ENCODE measurements at regions not wholly inside any gene's neighbourhood (a gene's known extent, or its start where the extent isn't known, plus 50 kb on each side); places are given as distances from the start of the nearest gene placed in this dataset.

DNA sequence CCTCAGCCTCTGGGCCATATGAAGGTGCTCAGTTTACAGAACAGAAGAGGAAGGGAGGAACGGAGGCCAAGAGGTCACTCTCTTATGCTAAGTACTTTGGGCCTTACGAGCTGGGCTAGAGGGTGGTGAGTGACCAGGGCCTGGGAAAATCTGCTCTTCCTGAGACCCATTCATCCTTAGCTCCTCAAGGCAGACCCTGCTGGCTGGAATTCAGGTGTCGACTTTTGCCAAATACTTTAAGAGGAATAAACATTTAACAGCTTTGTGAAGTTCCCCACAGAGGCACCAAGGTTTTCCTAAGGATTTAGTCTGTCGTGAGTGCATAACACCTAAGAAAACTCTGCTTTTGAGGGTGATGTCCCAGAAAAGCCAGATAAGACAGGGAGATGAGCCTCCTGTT is 129.7 kb upstream of the SIX2 start:
- ChIA-PET CTCF (no interaction called here), POLR2A (no interaction called here)
- no peak for DNase-seq (ENCODE audit: extremely low spot score)
- TF ChIP-seq L3MBTL2 (conservative IDR thresholded peaks at IDR 0.05) (no peak), SUZ12 (IDR thresholded peaks at IDR 0.05) (no peak), BHLHE40 (IDR thresholded peaks at IDR 0.05; ENCODE audit: borderline replicate concordance) (no peak), ELF4 (IDR thresholded peaks at IDR 0.05) (no peak)

GRCh38 chr2:45137966-45138695 is 128.9 kb upstream of the SIX2 start:
- ChIA-PET POLR2A (no interaction called here), CTCF (no interaction called here)
- TF ChIP-seq L3MBTL2 (conservative IDR thresholded peaks at IDR 0.05), result no peak
- no peak for TF ChIP-seq LEF1 (IDR thresholded peaks at IDR 0.05; ENCODE audit: borderline replicate concordance)
- no peak for TF ChIP-seq HDGF (IDR thresholded peaks at IDR 0.05; ENCODE audit: borderline replicate concordance)
- no peak for TF ChIP-seq SP1 (IDR thresholded peaks at IDR 0.05)
- no peak for TF ChIP-seq ARNT (IDR thresholded peaks at IDR 0.05)
- no peak for TF ChIP-seq TARDBP (IDR thresholded peaks at IDR 0.05)
- TF ChIP-seq SUZ12 (IDR thresholded peaks at IDR 0.05), result no peak
- TF ChIP-seq FOXK2 (IDR thresholded peaks at IDR 0.05), result no peak
- TF ChIP-seq, protein P1, sequence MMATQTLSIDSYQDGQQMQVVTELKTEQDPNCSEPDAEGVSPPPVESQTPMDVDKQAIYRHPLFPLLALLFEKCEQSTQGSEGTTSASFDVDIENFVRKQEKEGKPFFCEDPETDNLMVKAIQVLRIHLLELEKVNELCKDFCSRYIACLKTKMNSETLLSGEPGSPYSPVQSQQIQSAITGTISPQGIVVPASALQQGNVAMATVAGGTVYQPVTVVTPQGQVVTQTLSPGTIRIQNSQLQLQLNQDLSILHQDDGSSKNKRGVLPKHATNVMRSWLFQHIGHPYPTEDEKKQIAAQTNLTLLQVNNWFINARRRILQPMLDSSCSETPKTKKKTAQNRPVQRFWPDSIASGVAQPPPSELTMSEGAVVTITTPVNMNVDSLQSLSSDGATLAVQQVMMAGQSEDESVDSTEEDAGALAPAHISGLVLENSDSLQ (IDR thresholded peaks at IDR 0.05), result no peak
- TF ChIP-seq ELF4 (IDR thresholded peaks at IDR 0.05), result no peak
- no peak for TF ChIP-seq FOXA1 (IDR thresholded peaks at IDR 0.05)
- no peak for TF ChIP-seq BHLHE40 (IDR thresholded peaks at IDR 0.05; ENCODE audit: borderline replicate concordance)
- TF ChIP-seq CTBP1 (IDR thresholded peaks at IDR 0.05; ENCODE audit: borderline replicate concordance), result no peak
- no peak for TF ChIP-seq ZNF384 (IDR thresholded peaks at IDR 0.05)
- DNase-seq (ENCODE audit: extremely low spot score), result no peak

- ChIA-PET POLR2A (no interaction called here), CTCF (no interaction called here)
- DNase-seq (ENCODE audit: extremely low spot score), result no peak
- TF ChIP-seq TARDBP (IDR thresholded peaks at IDR 0.05), result no peak
- TF ChIP-seq HDGF (IDR thresholded peaks at IDR 0.05; ENCODE audit: borderline replicate concordance), result no peak
- no peak for TF ChIP-seq L3MBTL2 (conservative IDR thresholded peaks at IDR 0.05)
- no peak for TF ChIP-seq FOXA1 (IDR thresholded peaks at IDR 0.05)
- no peak for TF ChIP-seq NFRKB (IDR thresholded peaks at IDR 0.05)
- TF ChIP-seq, protein P1 (IDR thresholded peaks at IDR 0.05), result no peak
- TF ChIP-seq LEF1 (IDR thresholded peaks at IDR 0.05; ENCODE audit: borderline replicate concordance), result no peak
- no peak for TF ChIP-seq ARNT (IDR thresholded peaks at IDR 0.05)
- TF ChIP-seq ELF4 (IDR thresholded peaks at IDR 0.05), result no peak
- TF ChIP-seq ZNF384 (IDR thresholded peaks at IDR 0.05), result no peak
- no peak for TF ChIP-seq CTBP1 (IDR thresholded peaks at IDR 0.05; ENCODE audit: borderline replicate concordance)
- no peak for TF ChIP-seq BHLHE40 (IDR thresholded peaks at IDR 0.05; ENCODE audit: borderline replicate concordance)
- TF ChIP-seq FOXM1 (IDR thresholded peaks at IDR 0.05; ENCODE audit: borderline replicate concordance), result no peak
- TF ChIP-seq FOXK2 (IDR thresholded peaks at IDR 0.05), result no peak
- TF ChIP-seq SP1 (IDR thresholded peaks at IDR 0.05), result no peak
- TF ChIP-seq SUZ12 (IDR thresholded peaks at IDR 0.05), result no peak
Observed at GRCh38 chr2:45134726-45135125, 125.5 kb upstream of the SIX2 start.

- CTCF ChIA-PET, result no interaction called here
Observed at GRCh38 chr2:45134014-45134413, 124.8 kb upstream of the SIX2 start.

DNA sequence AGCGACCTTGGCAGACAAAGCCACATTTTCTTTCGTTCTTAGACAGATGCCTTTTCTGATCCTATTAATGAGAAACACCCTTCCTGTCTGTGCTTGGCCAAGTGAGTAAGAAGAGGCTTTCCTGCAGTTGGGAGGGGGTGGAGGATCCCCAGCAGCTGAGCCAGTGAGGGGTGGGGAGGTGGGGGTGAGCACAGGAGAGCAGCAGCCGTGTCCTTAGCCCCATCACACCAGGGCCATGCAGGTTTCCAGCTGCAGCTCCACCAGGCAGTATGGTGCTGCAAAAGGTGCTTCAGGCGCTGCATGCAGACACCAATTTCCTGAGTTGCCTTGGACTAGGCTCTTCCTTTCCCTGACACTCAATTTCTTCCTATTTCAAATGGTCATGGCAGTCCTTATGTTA is 123.3 kb upstream of the SIX2 start:
- POLR2A ChIA-PET, result no interaction called here
- CTCF ChIA-PET, result no interaction called here
- DNase-seq (ENCODE audit: extremely low spot score), result no peak
- TF ChIP-seq FOXK2 (IDR thresholded peaks at IDR 0.05) (no peak), NFRKB (IDR thresholded peaks at IDR 0.05) (no peak), LEF1 (IDR thresholded peaks at IDR 0.05; ENCODE audit: borderline replicate concordance) (no peak), ZNF384 (IDR thresholded peaks at IDR 0.05) (no peak), CTBP1 (IDR thresholded peaks at IDR 0.05; ENCODE audit: borderline replicate concordance) (no peak), FOXM1 (IDR thresholded peaks at IDR 0.05; ENCODE audit: borderline replicate concordance) (no peak), FOXA1 (IDR thresholded peaks at IDR 0.05) (no peak), ELF4 (IDR thresholded peaks at IDR 0.05) (no peak)
- TF ChIP-seq, protein P1 (IDR thresholded peaks at IDR 0.05), result no peak

More at GRCh38 chr2:45134014-45134413, 124.8 kb upstream of the SIX2 start:
- no peak for DNase-seq (ENCODE audit: extremely low spot score)
- POLR2A ChIA-PET, result no interaction called here
- TF ChIP-seq ELF4 (IDR thresholded peaks at IDR 0.05) (no peak), TARDBP (IDR thresholded peaks at IDR 0.05) (no peak), ZNF384 (IDR thresholded peaks at IDR 0.05) (no peak), FOXA1 (IDR thresholded peaks at IDR 0.05) (no peak), L3MBTL2 (conservative IDR thresholded peaks at IDR 0.05) (no peak), CTBP1 (IDR thresholded peaks at IDR 0.05; ENCODE audit: borderline replicate concordance) (no peak), SUZ12 (IDR thresholded peaks at IDR 0.05) (no peak), BHLHE40 (IDR thresholded peaks at IDR 0.05; ENCODE audit: borderline replicate concordance) (no peak), HDGF (IDR thresholded peaks at IDR 0.05; ENCODE audit: borderline replicate concordance) (no peak), SP1 (IDR thresholded peaks at IDR 0.05) (no peak), FOXK2 (IDR thresholded peaks at IDR 0.05) (no peak), NFRKB (IDR thresholded peaks at IDR 0.05) (no peak), ARNT (IDR thresholded peaks at IDR 0.05) (no peak), LEF1 (IDR thresholded peaks at IDR 0.05; ENCODE audit: borderline replicate concordance) (no peak), FOXM1 (IDR thresholded peaks at IDR 0.05; ENCODE audit: borderline replicate concordance) (no peak)
- TF ChIP-seq, protein P1 (IDR thresholded peaks at IDR 0.05), result no peak
